MM.1S (cell line): ENCODE measurements at regions not wholly inside any gene's neighbourhood (a gene's known extent, or its start where the extent isn't known, plus 50 kb on each side); places are given as distances from the start of the nearest gene placed in this dataset.

ENCODE experiments used
- DNase-seq: peaks from one replicate; pipeline ENCODE4 v3.0.0-alpha.2; 2015
- H2AFZ ChIP-seq: fragments of 300-600 bp; sonication (generic); 2 replicates; pipeline ENCODE4 v1.6.0; 2016; ENCODE audit warnings: antibody characterized with exemption, low read length
- H3F3A ChIP-seq: fragments of 300-600 bp; sonication (generic); 2 replicates; pipeline ENCODE4 v1.6.1; 2016; ENCODE audit warnings: mild to moderate bottlenecking, antibody characterized with exemption, low read length, moderate library complexity, mixed read lengths; ENCODE audit not compliant: insufficient read depth
- H3K27ac ChIP-seq: fragments of 300-600 bp; sonication (generic); 2 replicates; pipeline ENCODE4 v1.5.1; 2016; ENCODE audit warnings: mild to moderate bottlenecking, low read length
- H3K27me3 ChIP-seq: fragments of 300-600 bp; sonication (generic); replicated peaks from 2 replicates; pipeline ENCODE4 v1.6.0; 2016; ENCODE audit warnings: low read length; ENCODE audit not compliant: insufficient read depth
- H3K36me3 ChIP-seq: fragments of 300-600 bp; sonication (generic); replicated peaks from 2 replicates; pipeline ENCODE4 v1.6.1; 2016; ENCODE audit warnings: mild to moderate bottlenecking, low read length, mixed read lengths; ENCODE audit not compliant: insufficient read depth
- H3K4me1 ChIP-seq: fragments of 300-600 bp; sonication (generic); 2 replicates; pipeline ENCODE4 v1.6.1; 2016; ENCODE audit warnings: low read length, mixed read lengths
- H3K4me2 ChIP-seq: fragments of 300-600 bp; sonication (generic); 2 replicates; pipeline ENCODE4 v1.6.0; 2016; ENCODE audit warnings: low read depth, low read length
- H3K4me3 ChIP-seq: fragments of 300-600 bp; sonication (generic); 2 replicates; pipeline ENCODE4 v1.5.1; 2016; ENCODE audit warnings: low read length, mixed read lengths
- H3K79me2 ChIP-seq: fragments of 300-600 bp; sonication (generic); 2 replicates; pipeline ENCODE4 v1.6.1; 2016; ENCODE audit warnings: mixed run types, low read length, mixed read lengths
- H3K9ac ChIP-seq: fragments of 300-600 bp; sonication (generic); 2 replicates; pipeline ENCODE4 v1.6.1; 2016; ENCODE audit warnings: low read length, mixed read lengths
- H3K9me2 ChIP-seq: fragments of 300-600 bp; sonication (generic); replicated peaks from 2 replicates; pipeline ENCODE4 v1.6.1; 2016; ENCODE audit warnings: mild to moderate bottlenecking, low read length, mixed read lengths; ENCODE audit not compliant: insufficient read depth
- H3K9me3 ChIP-seq: fragments of 300-600 bp; sonication (generic); replicated peaks from 2 replicates; pipeline ENCODE4 v1.6.1; 2016; ENCODE audit warnings: mild to moderate bottlenecking, low read length, mixed read lengths; ENCODE audit not compliant: insufficient read depth
- H4K20me1 ChIP-seq: fragments of 300-600 bp; sonication (generic); 2 replicates; pipeline ENCODE4 v1.6.1; 2016; ENCODE audit warnings: mild to moderate bottlenecking, low read length, moderate library complexity, mixed read lengths; ENCODE audit not compliant: insufficient read depth
- EZH2 ChIP-seq: fragments of 300-600 bp; sonication (generic); optimal IDR thresholded peaks from 2 replicates; pipeline ENCODE3; 2017; ENCODE audit warnings: low read depth, mild to moderate bottlenecking, antibody characterized with exemption, low read length, mixed read lengths
- EZH2phosphoT487 ChIP-seq: fragments of 300-600 bp; sonication (generic); IDR thresholded peaks from 2 replicates; pipeline ENCODE4 v1.6.1; 2018; ENCODE audit warnings: antibody characterized with exemption, low read length
- TF ChIP-seq, protein P1 (sequence below): fragments of 300-600 bp; sonication (generic); IDR thresholded peaks from 2 replicates; pipeline ENCODE4 v1.5.1; 2016; ENCODE audit warnings: antibody characterized with exemption, low read length, mixed read lengths

DNA sequence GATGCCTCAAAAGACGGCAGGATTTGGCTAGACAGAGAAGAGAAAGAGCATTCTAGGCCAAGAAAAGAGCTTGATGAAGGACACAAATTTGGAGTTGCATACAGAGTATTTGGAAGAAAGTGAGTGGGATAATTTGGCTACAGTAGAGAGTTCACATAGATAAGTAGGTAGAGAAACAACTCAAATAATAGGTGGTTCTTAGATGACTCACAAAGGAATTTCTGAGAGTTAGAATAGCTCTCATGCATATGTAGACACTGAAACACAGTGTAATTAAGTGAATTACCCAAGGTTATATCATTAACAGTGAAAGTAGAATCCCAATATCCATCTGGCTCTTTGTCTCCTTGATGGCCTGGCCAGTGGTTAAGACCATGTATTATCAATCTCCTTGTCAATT is 228.6 kb upstream of the DDI1 start:
- H3K9me3 ChIP-seq = no peaks in the 10 kb centered on the region
- no peaks in the 10 kb centered on the region for H3F3A ChIP-seq
- H4K20me1 ChIP-seq = no peaks in the 10 kb centered on the region
- no peak for DNase-seq
- no peak overlapping the region for H3K4me2 ChIP-seq
- no peaks in the 10 kb centered on the region for H3K36me3 ChIP-seq
- no peaks in the 10 kb centered on the region for H3K4me1 ChIP-seq
- H3K9ac ChIP-seq = no peak overlapping the region
- H3K27ac ChIP-seq = no peak overlapping the region
- H3K9me2 ChIP-seq = no peaks in the 10 kb centered on the region
- no peak overlapping the region for H3K4me3 ChIP-seq
- H3K79me2 ChIP-seq = no peaks in the 10 kb centered on the region
- no peaks in the 10 kb centered on the region for H3K27me3 ChIP-seq
- no peak overlapping the region for H2AFZ ChIP-seq
- TF ChIP-seq, protein P1, sequence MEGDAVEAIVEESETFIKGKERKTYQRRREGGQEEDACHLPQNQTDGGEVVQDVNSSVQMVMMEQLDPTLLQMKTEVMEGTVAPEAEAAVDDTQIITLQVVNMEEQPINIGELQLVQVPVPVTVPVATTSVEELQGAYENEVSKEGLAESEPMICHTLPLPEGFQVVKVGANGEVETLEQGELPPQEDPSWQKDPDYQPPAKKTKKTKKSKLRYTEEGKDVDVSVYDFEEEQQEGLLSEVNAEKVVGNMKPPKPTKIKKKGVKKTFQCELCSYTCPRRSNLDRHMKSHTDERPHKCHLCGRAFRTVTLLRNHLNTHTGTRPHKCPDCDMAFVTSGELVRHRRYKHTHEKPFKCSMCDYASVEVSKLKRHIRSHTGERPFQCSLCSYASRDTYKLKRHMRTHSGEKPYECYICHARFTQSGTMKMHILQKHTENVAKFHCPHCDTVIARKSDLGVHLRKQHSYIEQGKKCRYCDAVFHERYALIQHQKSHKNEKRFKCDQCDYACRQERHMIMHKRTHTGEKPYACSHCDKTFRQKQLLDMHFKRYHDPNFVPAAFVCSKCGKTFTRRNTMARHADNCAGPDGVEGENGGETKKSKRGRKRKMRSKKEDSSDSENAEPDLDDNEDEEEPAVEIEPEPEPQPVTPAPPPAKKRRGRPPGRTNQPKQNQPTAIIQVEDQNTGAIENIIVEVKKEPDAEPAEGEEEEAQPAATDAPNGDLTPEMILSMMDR = no peak
- TF ChIP-seq EZH2phosphoT487 = no peak

DNA sequence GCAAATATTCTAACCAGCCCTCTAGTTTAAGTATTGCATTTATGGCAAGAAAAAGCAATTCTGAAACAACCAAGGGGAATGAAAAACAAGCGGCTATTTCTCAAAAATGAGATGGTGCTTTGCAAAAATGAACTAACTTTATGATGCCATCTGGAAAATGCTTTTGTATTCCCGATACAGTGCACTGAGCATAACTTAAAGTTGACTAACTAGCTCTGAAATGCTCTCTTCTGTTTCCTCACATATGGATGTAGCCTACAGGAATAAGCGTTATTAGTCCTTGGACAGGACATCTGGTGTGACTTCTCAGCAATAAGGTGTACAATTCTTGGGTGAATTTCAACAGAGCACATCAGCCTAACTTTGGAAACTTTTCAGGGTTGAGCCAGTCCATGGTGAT is 228.2 kb upstream of the DDI1 start:
- no peaks in the 10 kb centered on the region for H3K9me2 ChIP-seq
- H3K4me1 ChIP-seq = no peaks in the 10 kb centered on the region
- no peak overlapping the region for H3K27ac ChIP-seq
- H3K27me3 ChIP-seq = no peaks in the 10 kb centered on the region
- H4K20me1 ChIP-seq = no peaks in the 10 kb centered on the region
- no peak for DNase-seq
- no peaks in the 10 kb centered on the region for H3K79me2 ChIP-seq
- no peak overlapping the region for H3K4me3 ChIP-seq
- no peaks in the 10 kb centered on the region for H3F3A ChIP-seq
- H3K4me2 ChIP-seq = no peak overlapping the region
- H3K9ac ChIP-seq = no peak overlapping the region
- H2AFZ ChIP-seq = no peak overlapping the region
- TF ChIP-seq, protein P1 = no peak
- TF ChIP-seq EZH2phosphoT487 = no peak
- TF ChIP-seq EZH2 = no peak
- H3K36me3 ChIP-seq = no peaks in the 10 kb centered on the region
- no peaks in the 10 kb centered on the region for H3K9me3 ChIP-seq

DNA sequence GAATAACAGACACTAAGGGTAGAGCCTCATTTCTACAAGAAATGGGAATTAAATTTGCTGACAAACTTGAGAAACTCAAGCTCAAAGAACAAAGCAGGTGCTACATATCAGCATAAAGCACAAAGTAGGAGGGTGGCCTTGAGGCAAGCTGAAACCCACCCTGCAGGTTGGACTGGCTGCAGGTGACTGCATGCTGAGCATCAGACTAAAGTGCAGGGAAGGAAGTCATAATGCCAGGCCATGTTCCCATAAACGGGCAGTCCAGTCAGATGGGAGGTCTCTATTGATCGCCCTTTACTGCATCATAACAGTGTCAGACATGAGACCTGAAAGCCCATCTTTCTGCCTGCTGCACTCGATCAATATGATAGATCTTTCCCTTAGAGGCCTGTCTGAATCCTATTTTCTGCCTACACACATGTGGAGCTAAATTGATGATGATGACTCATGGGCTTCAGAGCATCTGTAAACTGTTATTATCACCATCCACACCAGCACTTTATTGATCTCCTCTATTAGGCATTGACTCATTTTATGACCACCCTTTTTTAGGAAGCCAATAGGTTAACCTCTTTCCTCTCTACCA is 224.5 kb upstream of the DDI1 start:
- no peak overlapping the region for H3K4me3 ChIP-seq
- no peaks in the 10 kb centered on the region for H3F3A ChIP-seq
- no peaks in the 10 kb centered on the region for H4K20me1 ChIP-seq
- H3K36me3 ChIP-seq = no peaks in the 10 kb centered on the region
- H3K9me2 ChIP-seq = no peaks in the 10 kb centered on the region
- H3K27ac ChIP-seq = no peak overlapping the region
- no peak overlapping the region for H3K4me2 ChIP-seq
- H2AFZ ChIP-seq = no peak overlapping the region
- H3K4me1 ChIP-seq = no peaks in the 10 kb centered on the region
- H3K9me3 ChIP-seq = no peaks in the 10 kb centered on the region
- H3K27me3 ChIP-seq = no peaks in the 10 kb centered on the region
- H3K79me2 ChIP-seq = no peaks in the 10 kb centered on the region
- DNase-seq = no peak
- TF ChIP-seq, protein P1 = no peak
- TF ChIP-seq EZH2phosphoT487 = no peak
- no peak for TF ChIP-seq EZH2
- H3K9ac ChIP-seq = no peak overlapping the region
